SK-N-SH (cell line): ENCODE measurements at regions not wholly inside any gene's neighbourhood (a gene's known extent, or its start where the extent isn't known, plus 50 kb on each side); places are given as distances from the start of the nearest gene placed in this dataset.
"Not testable (repeated sequence)": the region's sequence is repeated elsewhere in the genome, so short reads cannot be mapped to it uniquely, and the experiment has no call there.

Experiments
- CTCF ChIA-PET: fragments of 300-600, 350-600 bp; formaldehyde crosslinking; extraction: SDS; loops from one replicate; lab custom pipeline; 2021; lab: Yijun Ruan, JAX
- POLR2A ChIA-PET: fragments of 350-600 bp; sonication (Branson Sonifier 250); formaldehyde crosslinking; extraction: SDS; loops from one replicate; lab custom pipeline; 2020; ENCODE audit warnings: antibody characterized with exemption, inconsistent platforms; lab: Yijun Ruan, JAX
- DNase-seq: peaks from one replicate; pipeline ENCODE4 v3.0.0; 2012
- H2AFZ ChIP-seq: fragments of 200-600 bp; sonication (generic); 2 replicates; pipeline ENCODE4 v1.8.1; 2016; ENCODE audit warnings: antibody characterized with exemption, mild to moderate bottlenecking, low read depth
- H3F3A ChIP-seq: fragments of 200-600 bp; sonication (generic); replicated peaks from 2 replicates; pipeline ENCODE3; 2016; ENCODE audit warnings: antibody characterized with exemption, mild to moderate bottlenecking; ENCODE audit not compliant: insufficient read depth
- H3K27ac ChIP-seq, 2 experiments: fragments of 200-500 bp in 1 of 2; fragments of 200-600 bp in 1 of 2; sonication (Bioruptor generic) in 1 of 2; sonication (generic), shearing (Covaris generic) in 1 of 2; 2 replicates each; pipeline versions ENCODE4 v1.5.1 to v1.6.1; 2014 to 2016; ENCODE audit warnings: low read depth in 2 of 2, inconsistent platforms in 1 of 2, low read length in 1 of 2, mild to moderate bottlenecking in 1 of 2, mixed read lengths in 1 of 2
- H3K27me3 ChIP-seq: fragments of 200-600 bp; sonication (generic), shearing (Covaris generic); 2 replicates; pipeline ENCODE4 v1.6.1; 2016; ENCODE audit warnings: mixed run types; ENCODE audit not compliant: insufficient read depth
- H3K36me3 ChIP-seq, 2 experiments: fragments of 200-500 bp in 1 of 2; fragments of 200-600 bp in 1 of 2; sonication (Bioruptor generic) in 1 of 2; sonication (generic) in 1 of 2; replicated peaks in 1 of 2; 2 replicates each; pipeline versions ENCODE3 to v1.5.1; 2014 to 2016; ENCODE audit warnings: low read length in 1 of 2, mild to moderate bottlenecking in 1 of 2; ENCODE audit not compliant: insufficient read depth in 2 of 2, control insufficient read depth in 1 of 2
- H3K4me1 ChIP-seq, 2 experiments: fragments of 200-500 bp in 1 of 2; fragments of 200-600 bp in 1 of 2; sonication (Bioruptor generic) in 1 of 2; sonication (generic), shearing (Covaris generic) in 1 of 2; 2 replicates each; pipeline versions ENCODE4 v1.5.1 to v1.6.1; 2014 to 2016; ENCODE audit warnings: low read depth in 1 of 2, low read length in 1 of 2, mixed run types in 1 of 2; ENCODE audit not compliant: insufficient read depth in 2 of 2, control insufficient read depth in 1 of 2
- H3K4me2 ChIP-seq: fragments of 200-600 bp; sonication (generic), shearing (Covaris generic); 2 replicates; pipeline ENCODE4 v1.6.1; 2017; ENCODE audit warnings: mixed run types
- H3K4me3 ChIP-seq, 2 experiments: fragments of 200-500 bp in 1 of 2; fragments of 200-600 bp in 1 of 2; sonication (Bioruptor generic) in 1 of 2; sonication (generic), shearing (Covaris generic) in 1 of 2; 2 replicates each; pipeline versions ENCODE4 v1.5.1 to v1.8.1; 2014 to 2016; ENCODE audit warnings: low read depth in 2 of 2, inconsistent platforms in 1 of 2, low read length in 1 of 2, mild to moderate bottlenecking in 1 of 2, mixed read lengths in 1 of 2, moderate library complexity in 1 of 2
- H3K79me2 ChIP-seq: fragments of 200-600 bp; sonication (generic); 2 replicates; pipeline ENCODE4 v1.8.1; 2017; ENCODE audit warnings: mild to moderate bottlenecking; ENCODE audit not compliant: insufficient read depth
- H3K9ac ChIP-seq: fragments of 200-600 bp; sonication (generic); 2 replicates; pipeline ENCODE4 v1.6.1; 2017; ENCODE audit warnings: mixed run types
- H3K9me2 ChIP-seq: fragments of 200-600 bp; sonication (generic); 2 replicates; pipeline ENCODE4 v1.6.1; 2017; ENCODE audit warnings: mixed run types
- H3K9me3 ChIP-seq: fragments of 200-600 bp; sonication (generic); 2 replicates; pipeline ENCODE4 v1.6.1; 2017; ENCODE audit warnings: mixed run types, mild to moderate bottlenecking, moderate library complexity
- H4K20me1 ChIP-seq: fragments of 200-600 bp; sonication (generic); 2 replicates; pipeline ENCODE4 v1.6.1; 2017; ENCODE audit warnings: mild to moderate bottlenecking, mixed run types; ENCODE audit not compliant: insufficient read depth
- ELF1 ChIP-seq: IDR thresholded peaks from 2 replicates; pipeline ENCODE4 v1.4.0; 2012
- NFIC ChIP-seq: IDR thresholded peaks from 2 replicates; pipeline ENCODE4 v1.4.0; 2012; ENCODE audit warnings: borderline replicate concordance
- NRF1 ChIP-seq: IDR thresholded peaks from 2 replicates; pipeline ENCODE4 v1.6.1; 2012; ENCODE audit warnings: low read depth, mild to moderate bottlenecking, low read length
- RFX5 ChIP-seq: IDR thresholded peaks from 2 replicates; pipeline ENCODE4 v1.6.1; 2012; ENCODE audit warnings: mild to moderate bottlenecking, improper control_type of control experiment, low read length
- SMC3 ChIP-seq: IDR thresholded peaks from 2 replicates; pipeline ENCODE4 v1.6.1; 2012; ENCODE audit warnings: low read depth, low read length, improper control_type of control experiment
- TAF1 ChIP-seq: IDR thresholded peaks from 2 replicates; pipeline ENCODE4 v1.6.1; 2012; ENCODE audit warnings: low read depth, mild to moderate bottlenecking, low read length, moderate library complexity, borderline replicate concordance
- WGBS: methylation state at CpG from one replicate; pipeline ENCODE4 v1.1.6; 2017; ENCODE audit warnings: low lambda C conversion rate; 5-methylcytosine and 5-hydroxymethylcytosine counted together
- TF ChIP-seq, protein P1 (sequence below): IDR thresholded peaks from 2 replicates; pipeline ENCODE4 v1.6.1; 2012; ENCODE audit warnings: mild to moderate bottlenecking, low read depth, low read length, moderate library complexity
- TF ChIP-seq, protein P2 (sequence below): fragments of 150-350 bp; IDR thresholded peaks from 2 replicates; pipeline ENCODE4 v1.6.1; 2017; ENCODE audit warnings: antibody characterized with exemption, low read length, low read depth, borderline replicate concordance
- TF ChIP-seq, protein P3 (sequence below): IDR thresholded peaks from 2 replicates; pipeline ENCODE4; 2012

DNA sequence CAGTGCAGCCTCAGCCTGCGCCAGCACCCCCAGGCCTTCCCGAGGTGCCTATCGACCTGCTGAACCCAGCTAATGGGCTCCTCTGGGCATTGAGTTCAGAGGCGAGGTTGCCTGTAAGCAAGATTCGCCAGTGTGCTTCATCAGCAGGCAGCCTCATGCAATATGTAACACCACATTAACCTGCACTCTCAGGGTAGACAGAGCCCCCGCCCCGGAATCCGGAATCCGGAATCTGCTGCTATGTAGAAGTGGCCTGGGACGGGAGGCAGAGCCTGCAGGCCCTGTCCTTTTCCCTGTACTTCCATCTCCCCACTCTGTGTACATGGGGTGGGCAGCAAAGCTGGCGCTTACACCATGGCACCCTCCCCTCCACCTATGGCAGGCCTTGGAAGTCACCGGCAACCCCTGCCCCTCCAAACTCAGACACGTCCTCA is 83.9 kb upstream of the RET start:
- Histone ChIP-seq H3K4me2 (no peak overlapping the region), H3K27me3 (no peaks in the 10 kb centered on the region), H3K9me3 (no peaks in the 10 kb centered on the region), H3K27ac (peak overlapping the region in 1 of 2 experiments; percentile 98; a peak in 1 of 4 replicates), H3K4me3 (no peak overlapping the region), H3F3A (no peaks in the 10 kb centered on the region), H3K9ac (no peak overlapping the region), H3K79me2 (no peaks in the 10 kb centered on the region), H3K9me2 (no peaks in the 10 kb centered on the region), H2AFZ (no peak overlapping the region), H3K4me1 (peaks cover 0 to 65% of the 10 kb centered on the region in 2 experiments; a peak in 2 of 4 replicates), H3K36me3 (no peaks in the 10 kb centered on the region), H4K20me1 (no peaks in the 10 kb centered on the region)
- 40% methylated on average over 1 of the region's 13 CpGs for WGBS
- ChIA-PET POLR2A (interaction anchor here (1.9 kb wide), 1 partner anchor 11 kb away, joined by 4 read pairs; no protein-coding TSS in a partner anchor), CTCF (interaction anchor here (1.3 to 2.0 kb wide), 3 partner anchors 50 to 85 kb away, joined by 3 to 8 read pairs (median 4); no protein-coding TSS in a partner anchor)
- peak; percentile 16 for DNase-seq
- no peak for TF ChIP-seq ELF1
- no peak for TF ChIP-seq NRF1
- TF ChIP-seq, protein P1, sequence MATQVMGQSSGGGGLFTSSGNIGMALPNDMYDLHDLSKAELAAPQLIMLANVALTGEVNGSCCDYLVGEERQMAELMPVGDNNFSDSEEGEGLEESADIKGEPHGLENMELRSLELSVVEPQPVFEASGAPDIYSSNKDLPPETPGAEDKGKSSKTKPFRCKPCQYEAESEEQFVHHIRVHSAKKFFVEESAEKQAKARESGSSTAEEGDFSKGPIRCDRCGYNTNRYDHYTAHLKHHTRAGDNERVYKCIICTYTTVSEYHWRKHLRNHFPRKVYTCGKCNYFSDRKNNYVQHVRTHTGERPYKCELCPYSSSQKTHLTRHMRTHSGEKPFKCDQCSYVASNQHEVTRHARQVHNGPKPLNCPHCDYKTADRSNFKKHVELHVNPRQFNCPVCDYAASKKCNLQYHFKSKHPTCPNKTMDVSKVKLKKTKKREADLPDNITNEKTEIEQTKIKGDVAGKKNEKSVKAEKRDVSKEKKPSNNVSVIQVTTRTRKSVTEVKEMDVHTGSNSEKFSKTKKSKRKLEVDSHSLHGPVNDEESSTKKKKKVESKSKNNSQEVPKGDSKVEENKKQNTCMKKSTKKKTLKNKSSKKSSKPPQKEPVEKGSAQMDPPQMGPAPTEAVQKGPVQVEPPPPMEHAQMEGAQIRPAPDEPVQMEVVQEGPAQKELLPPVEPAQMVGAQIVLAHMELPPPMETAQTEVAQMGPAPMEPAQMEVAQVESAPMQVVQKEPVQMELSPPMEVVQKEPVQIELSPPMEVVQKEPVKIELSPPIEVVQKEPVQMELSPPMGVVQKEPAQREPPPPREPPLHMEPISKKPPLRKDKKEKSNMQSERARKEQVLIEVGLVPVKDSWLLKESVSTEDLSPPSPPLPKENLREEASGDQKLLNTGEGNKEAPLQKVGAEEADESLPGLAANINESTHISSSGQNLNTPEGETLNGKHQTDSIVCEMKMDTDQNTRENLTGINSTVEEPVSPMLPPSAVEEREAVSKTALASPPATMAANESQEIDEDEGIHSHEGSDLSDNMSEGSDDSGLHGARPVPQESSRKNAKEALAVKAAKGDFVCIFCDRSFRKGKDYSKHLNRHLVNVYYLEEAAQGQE: no peak
- TF ChIP-seq, protein P2, sequence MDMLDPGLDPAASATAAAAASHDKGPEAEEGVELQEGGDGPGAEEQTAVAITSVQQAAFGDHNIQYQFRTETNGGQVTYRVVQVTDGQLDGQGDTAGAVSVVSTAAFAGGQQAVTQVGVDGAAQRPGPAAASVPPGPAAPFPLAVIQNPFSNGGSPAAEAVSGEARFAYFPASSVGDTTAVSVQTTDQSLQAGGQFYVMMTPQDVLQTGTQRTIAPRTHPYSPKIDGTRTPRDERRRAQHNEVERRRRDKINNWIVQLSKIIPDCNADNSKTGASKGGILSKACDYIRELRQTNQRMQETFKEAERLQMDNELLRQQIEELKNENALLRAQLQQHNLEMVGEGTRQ: no peak
- TF ChIP-seq, protein P3, sequence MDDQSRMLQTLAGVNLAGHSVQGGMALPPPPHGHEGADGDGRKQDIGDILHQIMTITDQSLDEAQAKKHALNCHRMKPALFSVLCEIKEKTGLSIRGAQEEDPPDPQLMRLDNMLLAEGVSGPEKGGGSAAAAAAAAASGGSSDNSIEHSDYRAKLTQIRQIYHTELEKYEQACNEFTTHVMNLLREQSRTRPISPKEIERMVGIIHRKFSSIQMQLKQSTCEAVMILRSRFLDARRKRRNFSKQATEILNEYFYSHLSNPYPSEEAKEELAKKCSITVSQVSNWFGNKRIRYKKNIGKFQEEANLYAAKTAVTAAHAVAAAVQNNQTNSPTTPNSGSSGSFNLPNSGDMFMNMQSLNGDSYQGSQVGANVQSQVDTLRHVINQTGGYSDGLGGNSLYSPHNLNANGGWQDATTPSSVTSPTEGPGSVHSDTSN: no peak
- no peak for TF ChIP-seq RFX5
- no peak for TF ChIP-seq TAF1
- no peak for TF ChIP-seq SMC3
- TF ChIP-seq NFIC: no peak

DNA sequence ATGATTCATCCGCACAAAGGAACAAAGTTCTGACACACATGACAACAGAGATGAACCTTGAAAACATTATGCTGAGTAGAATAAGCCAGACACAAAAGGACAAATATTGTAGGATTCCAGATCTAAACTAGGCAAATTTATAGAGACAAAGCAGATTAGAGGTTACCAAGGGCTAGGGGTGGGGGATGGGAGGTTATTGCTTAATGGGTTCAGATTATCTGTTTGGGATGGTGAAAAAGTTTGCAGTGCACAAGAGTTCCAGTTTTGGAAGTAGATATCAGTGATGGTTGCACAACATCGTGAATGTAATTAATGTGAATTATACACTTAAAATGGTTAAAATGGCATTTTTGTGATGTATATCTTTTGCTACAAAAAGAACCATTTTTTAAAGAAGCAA is 82.0 kb upstream of the RET start:
- H3K36me3 ChIP-seq, H3K79me2 ChIP-seq, H3K4me2 ChIP-seq, H3K9me2 ChIP-seq, H3K27ac ChIP-seq, H3F3A ChIP-seq, H3K9ac ChIP-seq, DNase-seq, H3K4me3 ChIP-seq, H4K20me1 ChIP-seq, H2AFZ ChIP-seq, H3K27me3 ChIP-seq, POLR2A ChIA-PET, H3K9me3 ChIP-seq: not testable (repeated sequence)
- CTCF ChIA-PET: interaction anchor here (1.9 kb wide), 1 partner anchor 65 kb away, joined by 4 read pairs; no protein-coding TSS in a partner anchor
- peaks cover 0 to 64% of the 10 kb centered on the region in 2 experiments; a peak in 2 of 4 replicates for H3K4me1 ChIP-seq
- 90% methylated on average over 1 of the region's 2 CpGs for WGBS
